Cardiac muscle cell (in vitro differentiated cells and primary cell): ENCODE measurements at regions not wholly inside any gene's neighbourhood (a gene's known extent, or its start where the extent isn't known, plus 50 kb on each side); places are given as distances from the start of the nearest gene placed in this dataset.

ENCODE experiments used
- DNase-seq, 2 donors: peaks; one replicate each; pipeline versions ENCODE4 v3.0.0 to v3.0.0-alpha.2; 2010 to 2017; ENCODE audit warnings: low read depth in 1 of 2, low spot score in 1 of 2
- H3K27ac ChIP-seq: fragments of 200-600 bp; sonication (generic); 2 replicates; pipeline ENCODE4 v1.5.1; 2016
- H3K27me3 ChIP-seq: fragments of 200-600 bp; sonication (generic); 2 replicates; pipeline ENCODE4 v1.6.0; 2016; ENCODE audit warnings: control low read depth
- H3K36me3 ChIP-seq: fragments of 200-600 bp; sonication (generic); 2 replicates; pipeline ENCODE4 v1.5.1; 2016; ENCODE audit warnings: control low read depth
- H3K4me1 ChIP-seq: fragments of 200-600 bp; sonication (generic); 2 replicates; pipeline ENCODE4 v1.8.1; 2017; ENCODE audit warnings: low read depth, mild to moderate bottlenecking, mixed run types
- H3K4me3 ChIP-seq: fragments of 200-600 bp; sonication (generic); 2 replicates; pipeline ENCODE4 v1.5.1; 2016; ENCODE audit warnings: mild to moderate bottlenecking
- H3K9me3 ChIP-seq: fragments of 200-600 bp; sonication (generic); 2 replicates; pipeline ENCODE4 v1.5.1; 2017; ENCODE audit warnings: low read depth, mild to moderate bottlenecking, control low read depth
- CTCF ChIP-seq: IDR thresholded peaks from 2 replicates; pipeline ENCODE4 v1.5.1; 2012; ENCODE audit warnings: low read depth, mild to moderate bottlenecking, low read length

GRCh38 chrX:94058728-94059382, 384.8 kb downstream of the FAM133A start:
- Histone ChIP-seq H3K4me3 (no peak overlapping the region), H3K9me3 (no peaks in the 10 kb centered on the region), H3K27ac (no peak overlapping the region), H3K36me3 (no peaks in the 10 kb centered on the region), H3K4me1 (no peaks in the 10 kb centered on the region), H3K27me3 (no peaks in the 10 kb centered on the region)
- peak in 1 of 2 donors; percentile 62 for DNase-seq
- no peak for TF ChIP-seq CTCF

DNA sequence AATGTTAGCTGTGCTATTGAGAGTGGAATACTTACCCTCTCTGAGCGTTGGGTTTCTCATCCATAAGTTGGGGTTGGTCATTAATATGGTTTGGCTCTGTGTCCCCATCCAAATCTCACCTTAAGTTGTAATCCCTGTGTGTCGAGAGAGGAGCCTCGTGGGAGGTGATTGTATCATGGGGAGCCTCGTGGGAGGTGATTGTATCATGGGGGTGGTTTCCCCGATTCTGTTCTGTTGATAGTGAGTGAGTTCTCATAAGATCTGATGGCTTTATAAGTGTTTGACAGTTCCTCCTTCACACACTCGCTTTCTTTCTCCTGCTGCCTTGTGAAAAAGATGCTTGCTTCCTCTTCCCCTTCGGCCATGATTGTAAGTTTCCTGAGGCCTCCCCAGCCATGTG, 391.1 kb downstream of the FAM133A start:
- no peaks in the 10 kb centered on the region for H3K36me3 ChIP-seq
- no peaks in the 10 kb centered on the region for H3K9me3 ChIP-seq
- no peak overlapping the region for H3K27ac ChIP-seq
- no peak for DNase-seq
- H3K27me3 ChIP-seq: no peaks in the 10 kb centered on the region
- no peaks in the 10 kb centered on the region for H3K4me1 ChIP-seq
- H3K4me3 ChIP-seq: no peak overlapping the region
- no peak for TF ChIP-seq CTCF

GRCh38 chrX:94089149-94089548, 415.1 kb downstream of the FAM133A start:
- no peak for TF ChIP-seq CTCF
- Histone ChIP-seq H3K4me3 (no peak overlapping the region), H3K27me3 (no peaks in the 10 kb centered on the region), H3K4me1 (no peaks in the 10 kb centered on the region), H3K27ac (no peak overlapping the region), H3K9me3 (no peaks in the 10 kb centered on the region), H3K36me3 (no peaks in the 10 kb centered on the region)
- DNase-seq: no peak

GRCh38 chrX:94097868-94098267, 423.9 kb downstream of the FAM133A start:
- Histone ChIP-seq H3K36me3 (no peaks in the 10 kb centered on the region), H3K9me3 (no peaks in the 10 kb centered on the region), H3K4me3 (no peak overlapping the region), H3K27ac (no peak overlapping the region), H3K4me1 (no peaks in the 10 kb centered on the region), H3K27me3 (no peaks in the 10 kb centered on the region)
- no peak for DNase-seq
- TF ChIP-seq CTCF: no peak

DNA sequence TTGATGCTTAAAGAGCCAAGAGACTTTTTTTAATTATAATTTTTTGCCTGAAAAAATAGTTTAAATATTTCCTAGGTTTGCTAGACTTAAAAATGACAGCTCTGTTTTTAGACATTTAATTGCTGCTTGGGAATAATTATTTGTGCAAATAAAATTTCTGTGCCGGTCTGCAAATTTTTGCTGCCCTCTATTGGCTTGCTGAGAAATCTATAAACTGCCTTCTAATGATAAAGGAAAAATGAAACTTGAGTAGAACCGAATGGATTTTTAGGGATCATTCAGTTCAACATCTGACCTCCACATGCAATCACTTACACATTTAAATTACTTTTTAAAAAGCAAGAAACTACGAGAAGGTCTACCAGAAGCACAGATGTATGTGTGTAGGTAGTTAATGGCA, 434.0 kb downstream of the FAM133A start:
- no peak for TF ChIP-seq CTCF
- no peaks in the 10 kb centered on the region for H3K36me3 ChIP-seq
- no peak for DNase-seq
- H3K4me3 ChIP-seq: no peak overlapping the region
- H3K27me3 ChIP-seq: no peaks in the 10 kb centered on the region
- no peaks in the 10 kb centered on the region for H3K9me3 ChIP-seq
- no peaks in the 10 kb centered on the region for H3K4me1 ChIP-seq
- H3K27ac ChIP-seq: no peak overlapping the region

DNA sequence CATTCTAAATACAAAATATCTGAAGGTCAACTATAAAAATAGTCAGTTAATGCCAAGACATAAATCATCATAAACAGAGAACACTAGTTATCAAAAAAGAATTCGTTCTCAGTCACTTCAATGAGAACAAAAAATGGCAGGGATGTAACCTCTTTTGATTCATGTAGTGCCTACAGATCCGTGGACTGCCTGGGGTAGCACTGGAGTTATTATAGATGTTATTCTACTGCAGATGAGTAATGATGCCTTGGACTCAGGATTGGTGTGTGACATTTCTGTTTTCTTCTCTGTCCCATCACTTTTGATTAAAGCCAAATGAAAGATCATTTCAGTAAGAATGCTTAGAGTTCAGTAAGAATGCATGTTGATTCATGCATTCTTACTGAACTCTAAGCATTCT, 440.4 kb downstream of the FAM133A start:
- no peaks in the 10 kb centered on the region for H3K27me3 ChIP-seq
- no peak overlapping the region for H3K27ac ChIP-seq
- H3K4me1 ChIP-seq: no peaks in the 10 kb centered on the region
- no peaks in the 10 kb centered on the region for H3K9me3 ChIP-seq
- no peak for DNase-seq
- H3K36me3 ChIP-seq: no peaks in the 10 kb centered on the region
- H3K4me3 ChIP-seq: no peak overlapping the region
- TF ChIP-seq CTCF: no peak
